ENCODE measurements at regions not wholly inside any gene's neighbourhood (a gene's known extent, or its start where the extent isn't known, plus 50 kb on each side); places are given as distances from the start of the nearest gene placed in this dataset.

DNA sequence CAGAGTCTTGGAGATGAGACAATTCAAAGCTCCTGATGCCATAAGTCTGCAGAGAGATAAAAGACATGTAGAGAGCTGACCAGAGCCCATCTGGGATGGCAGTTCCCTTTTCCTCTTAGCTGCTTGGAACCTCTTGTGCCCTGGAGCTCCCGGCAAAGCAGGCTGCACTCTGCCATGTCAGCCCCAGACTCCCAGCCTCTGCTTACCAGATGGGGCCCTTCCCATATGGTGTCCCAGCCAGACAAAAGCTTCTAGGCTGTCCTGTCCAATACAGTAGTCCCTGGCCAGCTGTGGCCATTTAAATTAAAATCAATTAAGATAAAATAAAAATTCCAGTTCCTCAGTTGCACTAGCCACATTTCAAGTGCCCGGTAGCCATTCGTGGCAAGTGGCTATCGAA is 303.9 kb downstream of the TTC6 start:
- DNase-seq (ENCODE audit: low read depth, low spot score) (no peak), FAIRE-seq (no peak)
- intact Hi-C loops (cut with micrococcal nuclease) (no loop called here), dilution Hi-C loops (cut with MboI; ENCODE audit: extremely low pct_ligation_motif_present, low sequenced_read_pairs) (no loop called here)
- TF ChIP-seq, protein P1, sequence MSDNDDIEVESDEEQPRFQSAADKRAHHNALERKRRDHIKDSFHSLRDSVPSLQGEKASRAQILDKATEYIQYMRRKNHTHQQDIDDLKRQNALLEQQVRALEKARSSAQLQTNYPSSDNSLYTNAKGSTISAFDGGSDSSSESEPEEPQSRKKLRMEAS (IDR thresholded peaks at IDR 0.05; ENCODE audit: insufficient read depth, insufficient read length), result no peak
- TF ChIP-seq POLR2A (IDR thresholded peaks at IDR 0.05; ENCODE audit: low read depth, low read length) (no peak), EZH2 (IDR thresholded peaks at IDR 0.05; ENCODE audit: borderline replicate concordance, low read depth, low read length, severe bottlenecking) (no peak), GATA2 (IDR thresholded peaks at IDR 0.05; ENCODE audit: insufficient read depth, insufficient read length, low read depth, low read length) (no peak), FOS (IDR thresholded peaks at IDR 0.05; ENCODE audit: borderline replicate concordance, insufficient read depth, low read length) (no peak), JUN (IDR thresholded peaks at IDR 0.05; ENCODE audit: borderline replicate concordance, insufficient read depth, insufficient read length, low read depth) (no peak), POLR2AphosphoS5 (IDR thresholded peaks at IDR 0.05; ENCODE audit: insufficient read depth, low read depth, low read length) (no peak), MYC (IDR thresholded peaks at IDR 0.05; ENCODE audit: low read depth, low read length) (no peak)
- TF ChIP-seq, protein P2, sequence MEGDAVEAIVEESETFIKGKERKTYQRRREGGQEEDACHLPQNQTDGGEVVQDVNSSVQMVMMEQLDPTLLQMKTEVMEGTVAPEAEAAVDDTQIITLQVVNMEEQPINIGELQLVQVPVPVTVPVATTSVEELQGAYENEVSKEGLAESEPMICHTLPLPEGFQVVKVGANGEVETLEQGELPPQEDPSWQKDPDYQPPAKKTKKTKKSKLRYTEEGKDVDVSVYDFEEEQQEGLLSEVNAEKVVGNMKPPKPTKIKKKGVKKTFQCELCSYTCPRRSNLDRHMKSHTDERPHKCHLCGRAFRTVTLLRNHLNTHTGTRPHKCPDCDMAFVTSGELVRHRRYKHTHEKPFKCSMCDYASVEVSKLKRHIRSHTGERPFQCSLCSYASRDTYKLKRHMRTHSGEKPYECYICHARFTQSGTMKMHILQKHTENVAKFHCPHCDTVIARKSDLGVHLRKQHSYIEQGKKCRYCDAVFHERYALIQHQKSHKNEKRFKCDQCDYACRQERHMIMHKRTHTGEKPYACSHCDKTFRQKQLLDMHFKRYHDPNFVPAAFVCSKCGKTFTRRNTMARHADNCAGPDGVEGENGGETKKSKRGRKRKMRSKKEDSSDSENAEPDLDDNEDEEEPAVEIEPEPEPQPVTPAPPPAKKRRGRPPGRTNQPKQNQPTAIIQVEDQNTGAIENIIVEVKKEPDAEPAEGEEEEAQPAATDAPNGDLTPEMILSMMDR (IDR thresholded peaks at IDR 0.05; ENCODE audit: extremely low read depth in 1 of 2, insufficient read depth in 1 of 2, low read depth in 1 of 2, low read length in 2 of 2), result no peak
- no peaks in the 10 kb centered on the region for H3K36me3 ChIP-seq (ENCODE audit: control insufficient read depth in 2 of 2, extremely low read depth in 1 of 2, insufficient read depth in 2 of 2, low read length in 2 of 2)
- H3K27ac ChIP-seq (ENCODE audit: insufficient read depth, low read depth, low read length), result no peak overlapping the region
- no peak overlapping the region for H2AFZ ChIP-seq (ENCODE audit: low read depth, low read length)
- POLR2A ChIA-PET, result no interaction called here
- H3K9me3 ChIP-seq (replicated peaks; ENCODE audit: control insufficient read depth, insufficient read depth, low read length), result no peaks in the 10 kb centered on the region
- no TSS peak for BruUV-seq (replicated peaks)
- H3K79me2 ChIP-seq (ENCODE audit: control insufficient read depth, insufficient read depth, low read length), result no peaks in the 10 kb centered on the region
- H3K9me1 ChIP-seq (replicated peaks; ENCODE audit: control insufficient read depth, extremely low read depth, insufficient read depth, low read length), result no peaks in the 10 kb centered on the region
- H3K9ac ChIP-seq (replicated peaks; ENCODE audit: extremely low read depth, insufficient read depth, low read length), result no peak overlapping the region
- H3K27me3 ChIP-seq (ENCODE audit: control insufficient read depth in 2 of 2, insufficient read depth in 2 of 2, low read length in 2 of 2), result peaks cover 19 to 31% of the 10 kb centered on the region in 2 experiments
- H3K4me1 ChIP-seq (ENCODE audit: control insufficient read depth, extremely low read depth, insufficient read depth, low read length), result peaks cover 3% of the 10 kb centered on the region
- CTCF ChIA-PET, result interaction anchor here (0.9 to 1.6 kb wide), 3 partner anchors 11 to 1135 kb away, joined by 3 to 9 read pairs (median 6); no protein-coding TSS in a partner anchor
- peaks cover 2% of the 10 kb centered on the region for H4K20me1 ChIP-seq (replicated peaks; ENCODE audit: control insufficient read depth, extremely low read depth, insufficient read depth, low read length)
- no peak overlapping the region for H3K4me3 ChIP-seq (replicated peaks in 1 of 3; ENCODE audit: insufficient read depth in 1 of 3, low read depth in 1 of 3, low read length in 3 of 3)
- H3K4me2 ChIP-seq (ENCODE audit: insufficient read depth, low read length), result no peak overlapping the region
